Natural killer cell treated with Interleukin-12 subunit alpha and Interleukin-12 subunit beta and Interleukin-15 and Interleukin-18, amount 100 ng/mL, for 72 hours (primary cell): ENCODE measurements at regions not wholly inside any gene's neighbourhood (a gene's known extent, or its start where the extent isn't known, plus 50 kb on each side); places are given as distances from the start of the nearest gene placed in this dataset.
A peak's percentile ranks its signal among the peaks of the same experiment; 100 is the strongest.
"Not testable (repeated sequence)": the region's sequence is repeated elsewhere in the genome, so short reads cannot be mapped to it uniquely, and the experiment has no call there.

Source experiments
- ATAC-seq, 2 donors: fragments of 150-1000 bp; cut with Tn5 transposase in 1 of 2; sonication (Bioruptor Pico), chemical (Tn5 transposase) in 1 of 2; 2 replicates each; pipeline ENCODE4 v1.10.0; 2021
- DNase-seq: peaks from one replicate; pipeline ENCODE4 v3.0.0; 2022; ENCODE audit warnings: low spot score
- H3K27ac Mint-ChIP-seq, 2 donors: 1 replicate in 1 of 2; 2 replicates in 1 of 2; pipeline ENCODE4 v1.8.0; 2022; ENCODE audit warnings: mixed read lengths in 2 of 2, mild to moderate bottlenecking in 1 of 2, moderate library complexity in 1 of 2
- H3K27me3 Mint-ChIP-seq, 2 donors: 1 replicate in 1 of 2; 2 replicates in 1 of 2; pipeline ENCODE4 v1.8.0; 2022; ENCODE audit warnings: mixed read lengths in 2 of 2
- H3K36me3 Mint-ChIP-seq: one replicate; pipeline ENCODE4 v1.8.0; 2022; ENCODE audit warnings: mixed read lengths
- H3K4me1 Mint-ChIP-seq, 2 donors: 1 replicate in 1 of 2; 2 replicates in 1 of 2; pipeline ENCODE4 v1.8.0; 2022; ENCODE audit warnings: low read depth in 2 of 2, mixed read lengths in 2 of 2, mild to moderate bottlenecking in 1 of 2
- H3K4me3 Mint-ChIP-seq: one replicate; pipeline ENCODE4 v1.8.0; 2022; ENCODE audit warnings: mixed read lengths
- H3K9me3 Mint-ChIP-seq: 2 replicates; pipeline ENCODE4 v1.8.0; 2022; ENCODE audit warnings: mixed read lengths

DNA sequence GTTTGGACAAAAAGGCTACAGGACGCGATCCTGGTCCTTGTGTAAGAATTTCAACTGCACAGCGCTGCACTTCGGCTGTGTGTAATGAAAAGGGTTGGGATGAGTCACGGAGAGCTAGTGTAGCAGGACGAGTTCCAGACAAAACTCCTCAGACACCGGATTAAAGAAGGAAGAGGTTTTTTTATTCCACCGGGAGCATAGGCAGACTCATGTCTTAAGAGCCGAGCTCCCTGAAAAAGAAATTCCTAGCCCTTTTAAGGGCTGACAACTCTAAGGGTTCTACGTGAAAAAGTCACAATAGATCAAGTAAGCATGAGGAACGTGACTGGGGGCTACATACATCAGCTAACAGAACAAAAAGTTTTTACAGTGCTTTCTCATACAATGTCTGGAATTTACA lies 54.8 kb upstream of the FAM90A1 start:
- peaks cover 8 to 32% of the 10 kb centered on the region in 2 donors for H3K27me3 Mint-ChIP-seq
- H3K4me3 Mint-ChIP-seq, H3K9me3 Mint-ChIP-seq, H3K27ac Mint-ChIP-seq, H3K4me1 Mint-ChIP-seq, DNase-seq, H3K36me3 Mint-ChIP-seq, ATAC-seq: not testable (repeated sequence)

DNA sequence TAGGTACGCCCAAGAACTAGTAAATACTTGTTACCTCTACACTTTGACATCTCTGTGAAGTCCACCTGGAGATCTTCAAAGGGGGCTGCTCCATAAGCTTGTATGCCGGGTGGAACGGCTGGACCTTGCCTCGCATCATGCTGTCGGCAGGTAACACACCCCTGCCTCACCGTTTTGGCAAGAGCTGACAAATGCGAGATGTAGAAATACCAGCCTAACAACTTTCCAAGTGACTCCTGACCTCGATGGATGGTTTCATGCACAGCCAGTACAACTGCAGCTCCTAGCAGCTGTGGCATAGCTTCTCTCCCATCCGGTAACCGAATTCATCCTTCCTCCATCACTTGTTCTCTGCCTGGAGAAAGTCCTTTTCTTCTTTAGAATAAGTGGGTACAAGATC lies 58.3 kb upstream of the FAM90A1 start:
- not testable (repeated sequence) for H3K4me1 Mint-ChIP-seq, ATAC-seq, H3K36me3 Mint-ChIP-seq, H3K4me3 Mint-ChIP-seq, H3K27ac Mint-ChIP-seq, H3K9me3 Mint-ChIP-seq, DNase-seq
- H3K27me3 Mint-ChIP-seq, result peaks cover 10 to 27% of the 10 kb centered on the region in 2 donors

DNA sequence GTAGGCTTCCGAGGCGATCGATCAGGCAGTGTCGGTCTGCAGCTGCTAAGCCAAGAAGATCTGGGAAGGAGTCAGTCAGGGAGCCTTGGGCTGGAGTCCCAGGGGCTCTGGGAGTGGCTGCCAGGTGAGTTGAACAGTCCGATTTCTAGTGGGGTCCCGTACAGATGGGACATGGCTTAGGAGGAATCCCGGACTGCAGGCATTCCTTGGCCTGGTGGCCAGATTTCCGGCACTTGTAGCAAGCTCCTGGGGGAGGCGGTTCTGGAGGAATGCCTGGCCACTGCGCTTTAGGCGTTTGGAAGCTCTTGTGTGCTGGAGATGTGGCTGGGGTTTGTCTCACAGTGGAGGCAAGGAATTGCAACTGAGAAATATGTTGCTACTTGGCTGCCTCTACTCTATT lies 64.3 kb upstream of the FAM90A1 start:
- not testable (repeated sequence) for H3K4me1 Mint-ChIP-seq, H3K36me3 Mint-ChIP-seq, DNase-seq, ATAC-seq, H3K4me3 Mint-ChIP-seq, H3K27ac Mint-ChIP-seq, H3K9me3 Mint-ChIP-seq
- H3K27me3 Mint-ChIP-seq, result peaks cover 2 to 29% of the 10 kb centered on the region in 2 donors

DNA sequence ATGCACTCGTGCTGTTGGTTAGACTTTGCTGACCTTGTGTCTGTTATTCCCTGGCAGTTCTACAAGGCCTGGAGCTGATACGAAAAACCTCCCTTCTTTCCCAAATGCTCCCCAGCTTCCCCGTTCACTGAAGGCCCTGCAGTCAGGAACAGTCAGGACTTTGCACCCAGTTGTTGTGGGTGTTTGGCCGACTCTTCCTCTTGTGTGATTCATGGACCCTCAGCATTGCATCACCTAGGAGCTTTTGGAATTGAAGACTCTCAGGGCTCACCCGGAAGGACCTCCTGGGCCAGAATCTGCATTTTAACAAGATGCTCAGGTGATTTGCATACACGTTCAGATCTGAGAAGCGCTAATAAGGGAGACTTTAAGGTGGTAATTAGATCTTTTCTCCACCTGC lies 67.2 kb upstream of the FAM90A1 start:
- H3K27ac Mint-ChIP-seq, H3K4me3 Mint-ChIP-seq, ATAC-seq, H3K9me3 Mint-ChIP-seq, H3K36me3 Mint-ChIP-seq, H3K4me1 Mint-ChIP-seq, DNase-seq: not testable (repeated sequence)
- H3K27me3 Mint-ChIP-seq, result peaks cover 2 to 29% of the 10 kb centered on the region in 2 donors

DNA sequence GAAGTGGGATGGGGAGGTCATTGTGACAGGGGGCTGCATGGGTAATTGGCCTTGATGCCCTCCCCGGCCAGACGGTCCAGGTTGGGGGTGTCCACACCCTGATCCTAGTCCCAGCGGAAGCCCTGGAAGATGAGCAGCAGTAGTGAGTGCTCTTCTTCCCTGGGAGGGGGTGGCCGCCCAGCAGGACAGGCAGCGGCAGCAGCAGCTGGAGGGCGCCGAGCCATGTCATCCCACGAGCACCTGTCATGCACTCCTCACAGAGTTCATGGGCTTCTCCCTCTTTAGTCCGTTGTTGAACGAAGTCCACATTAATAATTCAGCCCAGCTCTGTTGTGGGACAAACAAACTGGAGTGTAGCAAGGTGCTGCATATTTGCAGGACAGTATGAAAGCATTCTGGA lies 81.2 kb upstream of the FAM90A1 start:
- H3K4me1 Mint-ChIP-seq, DNase-seq, H3K4me3 Mint-ChIP-seq, H3K27ac Mint-ChIP-seq, H3K9me3 Mint-ChIP-seq, H3K36me3 Mint-ChIP-seq, ATAC-seq: not testable (repeated sequence)
- H3K27me3 Mint-ChIP-seq, result peaks cover 12 to 14% of the 10 kb centered on the region in 2 donors

DNA sequence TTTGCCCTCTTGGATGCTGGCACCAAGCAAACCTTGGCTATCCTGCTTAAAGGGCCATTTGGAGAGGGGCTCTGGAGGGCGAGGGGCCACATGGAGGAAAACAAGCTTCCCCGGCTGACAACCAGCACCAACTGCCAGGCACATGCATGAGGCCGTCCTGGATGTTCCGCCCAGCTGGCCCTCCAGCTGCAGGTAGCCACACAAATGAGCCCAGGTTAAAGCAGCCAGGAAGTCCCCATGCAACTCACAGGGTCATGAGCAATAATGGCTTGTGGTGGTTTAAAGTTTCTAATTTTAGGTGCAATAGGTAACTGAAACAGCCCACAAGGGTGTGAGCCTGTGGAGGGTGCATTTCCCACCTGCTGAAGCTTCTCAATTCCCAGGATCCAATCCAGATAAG lies 88.6 kb upstream of the FAM90A1 start:
- not testable (repeated sequence) for H3K9me3 Mint-ChIP-seq, H3K36me3 Mint-ChIP-seq, H3K27ac Mint-ChIP-seq, ATAC-seq, H3K4me3 Mint-ChIP-seq, DNase-seq, H3K27me3 Mint-ChIP-seq
- peaks cover 9 to 14% of the 10 kb centered on the region in 2 donors for H3K4me1 Mint-ChIP-seq

DNA sequence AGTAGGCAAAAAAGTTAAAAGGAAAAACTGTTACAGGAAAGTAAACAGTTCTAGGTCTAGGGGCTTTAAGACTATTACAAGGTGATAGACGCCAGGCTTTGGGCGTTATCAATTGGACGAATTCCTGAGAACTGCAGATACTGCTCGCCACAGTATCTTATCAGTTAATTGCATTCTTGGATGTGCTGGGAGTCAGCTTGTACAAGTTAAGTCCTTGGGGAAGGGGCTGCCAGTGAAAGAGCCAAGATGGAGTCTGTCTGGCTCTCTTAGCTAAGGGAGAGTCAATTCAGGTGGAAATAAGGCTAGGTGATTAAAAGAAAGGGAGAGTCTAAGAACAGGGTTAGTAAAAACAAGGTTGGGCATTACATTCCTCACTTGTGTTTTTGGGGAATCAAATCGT lies 90.3 kb upstream of the FAM90A1 start:
- not testable (repeated sequence) for H3K36me3 Mint-ChIP-seq, H3K4me3 Mint-ChIP-seq, H3K9me3 Mint-ChIP-seq, ATAC-seq, DNase-seq, H3K27ac Mint-ChIP-seq
- peaks cover 0 to 12% of the 10 kb centered on the region in 2 donors for H3K27me3 Mint-ChIP-seq
- H3K4me1 Mint-ChIP-seq, result peaks cover 9 to 14% of the 10 kb centered on the region in 2 donors

DNA sequence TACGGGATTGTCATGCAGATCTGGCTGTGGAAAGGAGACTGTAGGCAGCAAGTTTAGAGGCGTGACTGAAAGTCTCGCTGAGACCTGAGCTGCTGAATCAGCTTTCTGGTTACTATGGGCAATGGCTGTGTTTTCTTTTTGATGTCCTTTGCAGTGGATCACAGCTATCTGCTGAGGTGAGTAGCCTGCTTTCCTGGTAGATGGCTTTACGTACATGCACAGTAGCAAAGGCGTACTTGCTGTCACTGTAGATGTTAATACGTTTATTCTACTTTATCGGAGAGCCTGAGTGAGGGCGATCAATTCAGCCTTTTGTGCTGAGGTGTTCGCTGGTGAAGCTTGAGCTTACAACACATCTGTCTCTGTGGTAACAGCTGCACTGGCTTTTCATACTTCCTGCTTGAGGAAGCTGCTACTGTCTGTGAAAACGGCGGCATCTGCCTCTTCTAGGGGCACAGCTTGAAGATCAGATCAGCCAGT lies 92.9 kb upstream of the FAM90A1 start:
- peaks cover 9 to 14% of the 10 kb centered on the region in 2 donors for H3K4me1 Mint-ChIP-seq
- peak overlapping the region; percentile 63 for H3K4me3 Mint-ChIP-seq
- not testable (repeated sequence) for H3K9me3 Mint-ChIP-seq, DNase-seq, H3K36me3 Mint-ChIP-seq, ATAC-seq
- H3K27ac Mint-ChIP-seq, result peak overlapping the region; percentile 18 to 45
- H3K27me3 Mint-ChIP-seq, result peaks cover 0 to 12% of the 10 kb centered on the region in 2 donors

DNA sequence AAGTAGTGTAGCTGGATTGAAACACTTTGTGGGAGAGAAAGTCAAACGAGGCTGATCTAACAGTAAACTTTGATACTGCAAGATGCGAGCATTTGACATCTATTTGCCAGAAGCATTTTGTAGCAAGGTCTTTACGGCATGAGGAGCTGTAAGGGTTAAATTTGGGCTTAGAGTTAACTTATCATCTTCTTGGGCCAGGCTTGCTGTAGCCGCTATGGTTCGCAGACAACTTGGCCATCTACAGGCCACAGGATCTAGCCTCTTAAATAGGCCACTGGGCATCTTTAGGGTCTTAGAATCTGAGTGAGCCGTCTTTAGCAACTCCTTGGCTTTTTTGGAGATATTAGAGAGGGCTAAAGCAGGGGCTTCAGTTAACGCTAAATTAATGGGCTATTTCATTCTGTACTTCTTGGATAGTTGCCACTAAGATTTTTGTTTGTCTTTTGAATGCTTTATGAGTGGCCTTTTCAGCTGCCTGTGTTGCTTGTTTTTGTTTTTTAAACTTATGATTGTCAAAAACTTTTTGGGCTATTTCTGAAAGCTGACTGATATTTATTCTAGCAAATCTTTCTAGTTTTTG lies 93.5 kb upstream of the FAM90A1 start:
- not testable (repeated sequence) for H3K36me3 Mint-ChIP-seq, H3K9me3 Mint-ChIP-seq, DNase-seq, ATAC-seq
- peak overlapping the region; percentile 63 for H3K4me3 Mint-ChIP-seq
- peak overlapping the region in 1 of 2 donors; percentile 45 for H3K27ac Mint-ChIP-seq
- H3K4me1 Mint-ChIP-seq, result peaks cover 9 to 14% of the 10 kb centered on the region in 2 donors
- peaks cover 0 to 12% of the 10 kb centered on the region in 2 donors for H3K27me3 Mint-ChIP-seq

DNA sequence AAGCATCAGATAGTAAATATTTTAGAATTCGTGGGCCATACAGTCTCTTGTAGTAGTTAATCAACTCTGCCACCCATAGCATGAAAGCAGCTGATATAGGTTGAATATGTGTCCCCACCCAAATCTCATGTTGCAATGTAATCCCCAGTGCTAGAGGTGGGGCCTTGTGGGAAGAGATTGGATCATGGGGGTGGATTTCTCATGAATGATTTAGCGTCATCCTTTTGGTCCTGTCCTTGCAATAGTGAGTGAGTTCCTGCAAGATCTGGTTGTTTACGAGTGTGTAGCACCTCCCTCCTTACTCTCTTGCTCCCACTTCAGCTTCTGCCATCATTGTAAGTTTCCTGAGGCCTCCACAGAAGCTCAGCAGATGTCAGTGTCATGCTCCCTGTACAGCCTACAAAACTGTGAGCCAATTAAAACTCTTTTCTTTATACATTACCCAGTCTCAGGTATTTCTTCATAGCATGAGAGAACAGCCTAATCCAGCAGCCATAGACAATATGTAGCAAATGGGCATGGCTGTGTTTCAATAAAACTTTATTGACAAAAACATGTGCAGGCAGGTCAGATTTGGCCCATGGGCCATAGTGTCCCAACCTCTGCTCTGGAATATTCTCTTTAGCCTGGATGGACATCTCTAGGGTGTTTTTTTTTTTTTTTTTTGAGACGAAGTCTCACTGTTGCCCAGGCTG lies 97.9 kb upstream of the FAM90A1 start:
- not testable (repeated sequence) for ATAC-seq, H3K4me1 Mint-ChIP-seq, H3K4me3 Mint-ChIP-seq, H3K27ac Mint-ChIP-seq, H3K36me3 Mint-ChIP-seq, H3K9me3 Mint-ChIP-seq, DNase-seq
- H3K27me3 Mint-ChIP-seq, result peaks cover 10 to 13% of the 10 kb centered on the region in 2 donors

DNA sequence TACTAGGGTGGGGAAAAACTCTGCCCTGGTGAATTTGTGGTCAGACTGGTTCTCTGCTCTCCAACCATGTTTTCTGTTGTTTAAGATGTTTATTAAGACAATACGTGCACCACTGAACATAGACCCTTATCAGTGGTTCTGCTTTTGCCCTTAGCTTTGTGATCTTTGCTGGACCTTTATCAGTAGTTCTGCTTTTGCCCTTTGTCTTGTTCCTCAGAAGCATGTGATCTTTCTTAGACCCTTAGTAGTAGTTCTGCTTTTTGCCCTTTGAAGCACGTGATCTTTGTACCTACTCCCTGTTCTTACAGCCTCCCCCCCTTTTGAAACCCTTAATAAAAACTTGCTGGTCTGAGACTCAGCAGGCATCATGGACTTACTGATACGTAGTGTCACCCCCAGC lies 101.4 kb upstream of the FAM90A1 start:
- not testable (repeated sequence) for ATAC-seq, H3K36me3 Mint-ChIP-seq, H3K27ac Mint-ChIP-seq, DNase-seq, H3K9me3 Mint-ChIP-seq, H3K4me3 Mint-ChIP-seq, H3K4me1 Mint-ChIP-seq
- peaks cover 9 to 13% of the 10 kb centered on the region in 2 donors for H3K27me3 Mint-ChIP-seq

DNA sequence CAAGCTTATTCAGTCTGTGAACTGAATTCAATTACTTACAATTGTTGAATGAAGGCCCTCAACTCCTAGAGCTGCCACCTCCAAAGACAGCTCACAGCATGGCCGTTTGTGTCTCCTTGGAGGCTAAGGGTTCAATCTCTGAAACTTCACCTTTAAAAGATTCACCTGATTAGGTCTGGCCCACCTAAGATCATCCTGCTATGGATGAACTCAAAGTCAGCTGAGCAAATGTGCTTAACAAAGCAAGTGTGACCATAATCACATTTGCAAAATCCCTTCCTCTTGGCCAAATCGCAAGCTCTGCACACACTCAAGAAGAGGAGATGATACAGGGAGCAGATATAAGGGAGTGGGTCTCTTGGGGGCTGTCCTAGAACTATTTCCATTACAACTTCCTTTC lies 105.0 kb upstream of the FAM90A1 start:
- peaks cover 11 to 13% of the 10 kb centered on the region in 2 donors for H3K27me3 Mint-ChIP-seq
- not testable (repeated sequence) for H3K4me1 Mint-ChIP-seq, H3K36me3 Mint-ChIP-seq, H3K9me3 Mint-ChIP-seq, H3K4me3 Mint-ChIP-seq, ATAC-seq, DNase-seq, H3K27ac Mint-ChIP-seq

DNA sequence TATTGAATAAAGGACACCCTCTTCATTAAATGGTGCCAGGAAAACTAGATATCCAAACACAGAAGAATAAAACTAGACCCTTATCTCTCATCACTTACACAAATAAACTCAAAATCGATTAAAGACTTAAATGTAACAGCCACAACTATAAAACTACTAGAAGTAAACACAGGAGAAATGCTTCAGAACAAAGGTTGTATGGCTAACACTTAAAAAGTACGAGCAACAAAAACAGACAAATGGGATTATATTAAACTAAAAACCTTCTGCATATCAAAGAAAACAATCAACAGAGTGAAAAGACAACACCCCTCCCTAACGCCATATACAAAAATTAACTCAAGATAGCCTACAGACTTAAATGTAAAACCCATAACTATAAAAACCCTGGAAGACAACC lies 104.7 kb upstream of the CLEC6A start:
- DNase-seq, H3K27ac Mint-ChIP-seq, H3K4me1 Mint-ChIP-seq, H3K4me3 Mint-ChIP-seq, ATAC-seq, H3K9me3 Mint-ChIP-seq: not testable (repeated sequence)
- H3K27me3 Mint-ChIP-seq, result peaks cover 14 to 44% of the 10 kb centered on the region in 2 donors
- peaks cover 11% of the 10 kb centered on the region for H3K36me3 Mint-ChIP-seq

DNA sequence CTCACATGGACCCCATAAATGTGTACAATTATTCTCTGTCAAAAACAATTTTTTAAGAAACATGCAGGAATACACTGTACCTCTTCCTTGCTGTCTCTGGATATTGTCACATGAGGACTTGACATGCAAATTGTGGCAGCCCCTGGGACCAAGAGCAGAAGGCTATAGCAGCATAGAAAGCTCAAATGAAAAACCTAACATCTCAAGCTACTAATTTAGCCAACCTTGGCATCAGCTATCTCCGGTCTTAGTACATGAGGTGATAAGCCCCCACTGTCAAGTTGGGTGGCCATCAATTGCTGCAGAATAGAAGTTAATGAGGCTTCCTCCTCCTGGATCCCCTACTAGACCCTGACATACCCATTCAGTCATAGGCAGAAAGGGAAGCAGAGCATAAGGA lies 101.0 kb upstream of the CLEC6A start:
- not testable (repeated sequence) for H3K36me3 Mint-ChIP-seq, H3K9me3 Mint-ChIP-seq, H3K27ac Mint-ChIP-seq, H3K4me1 Mint-ChIP-seq, DNase-seq, ATAC-seq, H3K4me3 Mint-ChIP-seq
- peaks cover 22 to 33% of the 10 kb centered on the region in 2 donors for H3K27me3 Mint-ChIP-seq
